ENCODE measurements at regions not wholly inside any gene's neighbourhood (a gene's known extent, or its start where the extent isn't known, plus 50 kb on each side); places are given as distances from the start of the nearest gene placed in this dataset.

DNA sequence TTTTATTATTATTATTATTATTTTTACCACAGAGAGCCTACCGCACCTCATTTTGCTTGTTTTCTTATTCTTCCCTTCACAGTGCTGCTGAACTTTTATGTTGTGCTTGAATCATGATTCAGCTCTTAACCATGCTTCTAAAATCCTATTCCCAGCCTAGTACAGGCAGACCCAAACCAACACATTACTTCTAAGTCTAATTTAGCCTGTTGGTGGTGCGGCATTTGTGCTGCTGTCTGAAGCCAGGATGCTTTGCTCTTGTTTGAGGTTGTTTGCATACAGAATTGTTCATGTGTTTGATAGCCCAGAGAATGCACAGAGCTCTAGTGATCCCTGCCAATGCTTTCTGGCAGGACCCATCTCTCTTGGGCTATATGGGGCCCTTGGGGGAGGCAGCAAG, 213.5 kb upstream of the KCNG1 start (continued):
- TF ChIP-seq, protein P1, sequence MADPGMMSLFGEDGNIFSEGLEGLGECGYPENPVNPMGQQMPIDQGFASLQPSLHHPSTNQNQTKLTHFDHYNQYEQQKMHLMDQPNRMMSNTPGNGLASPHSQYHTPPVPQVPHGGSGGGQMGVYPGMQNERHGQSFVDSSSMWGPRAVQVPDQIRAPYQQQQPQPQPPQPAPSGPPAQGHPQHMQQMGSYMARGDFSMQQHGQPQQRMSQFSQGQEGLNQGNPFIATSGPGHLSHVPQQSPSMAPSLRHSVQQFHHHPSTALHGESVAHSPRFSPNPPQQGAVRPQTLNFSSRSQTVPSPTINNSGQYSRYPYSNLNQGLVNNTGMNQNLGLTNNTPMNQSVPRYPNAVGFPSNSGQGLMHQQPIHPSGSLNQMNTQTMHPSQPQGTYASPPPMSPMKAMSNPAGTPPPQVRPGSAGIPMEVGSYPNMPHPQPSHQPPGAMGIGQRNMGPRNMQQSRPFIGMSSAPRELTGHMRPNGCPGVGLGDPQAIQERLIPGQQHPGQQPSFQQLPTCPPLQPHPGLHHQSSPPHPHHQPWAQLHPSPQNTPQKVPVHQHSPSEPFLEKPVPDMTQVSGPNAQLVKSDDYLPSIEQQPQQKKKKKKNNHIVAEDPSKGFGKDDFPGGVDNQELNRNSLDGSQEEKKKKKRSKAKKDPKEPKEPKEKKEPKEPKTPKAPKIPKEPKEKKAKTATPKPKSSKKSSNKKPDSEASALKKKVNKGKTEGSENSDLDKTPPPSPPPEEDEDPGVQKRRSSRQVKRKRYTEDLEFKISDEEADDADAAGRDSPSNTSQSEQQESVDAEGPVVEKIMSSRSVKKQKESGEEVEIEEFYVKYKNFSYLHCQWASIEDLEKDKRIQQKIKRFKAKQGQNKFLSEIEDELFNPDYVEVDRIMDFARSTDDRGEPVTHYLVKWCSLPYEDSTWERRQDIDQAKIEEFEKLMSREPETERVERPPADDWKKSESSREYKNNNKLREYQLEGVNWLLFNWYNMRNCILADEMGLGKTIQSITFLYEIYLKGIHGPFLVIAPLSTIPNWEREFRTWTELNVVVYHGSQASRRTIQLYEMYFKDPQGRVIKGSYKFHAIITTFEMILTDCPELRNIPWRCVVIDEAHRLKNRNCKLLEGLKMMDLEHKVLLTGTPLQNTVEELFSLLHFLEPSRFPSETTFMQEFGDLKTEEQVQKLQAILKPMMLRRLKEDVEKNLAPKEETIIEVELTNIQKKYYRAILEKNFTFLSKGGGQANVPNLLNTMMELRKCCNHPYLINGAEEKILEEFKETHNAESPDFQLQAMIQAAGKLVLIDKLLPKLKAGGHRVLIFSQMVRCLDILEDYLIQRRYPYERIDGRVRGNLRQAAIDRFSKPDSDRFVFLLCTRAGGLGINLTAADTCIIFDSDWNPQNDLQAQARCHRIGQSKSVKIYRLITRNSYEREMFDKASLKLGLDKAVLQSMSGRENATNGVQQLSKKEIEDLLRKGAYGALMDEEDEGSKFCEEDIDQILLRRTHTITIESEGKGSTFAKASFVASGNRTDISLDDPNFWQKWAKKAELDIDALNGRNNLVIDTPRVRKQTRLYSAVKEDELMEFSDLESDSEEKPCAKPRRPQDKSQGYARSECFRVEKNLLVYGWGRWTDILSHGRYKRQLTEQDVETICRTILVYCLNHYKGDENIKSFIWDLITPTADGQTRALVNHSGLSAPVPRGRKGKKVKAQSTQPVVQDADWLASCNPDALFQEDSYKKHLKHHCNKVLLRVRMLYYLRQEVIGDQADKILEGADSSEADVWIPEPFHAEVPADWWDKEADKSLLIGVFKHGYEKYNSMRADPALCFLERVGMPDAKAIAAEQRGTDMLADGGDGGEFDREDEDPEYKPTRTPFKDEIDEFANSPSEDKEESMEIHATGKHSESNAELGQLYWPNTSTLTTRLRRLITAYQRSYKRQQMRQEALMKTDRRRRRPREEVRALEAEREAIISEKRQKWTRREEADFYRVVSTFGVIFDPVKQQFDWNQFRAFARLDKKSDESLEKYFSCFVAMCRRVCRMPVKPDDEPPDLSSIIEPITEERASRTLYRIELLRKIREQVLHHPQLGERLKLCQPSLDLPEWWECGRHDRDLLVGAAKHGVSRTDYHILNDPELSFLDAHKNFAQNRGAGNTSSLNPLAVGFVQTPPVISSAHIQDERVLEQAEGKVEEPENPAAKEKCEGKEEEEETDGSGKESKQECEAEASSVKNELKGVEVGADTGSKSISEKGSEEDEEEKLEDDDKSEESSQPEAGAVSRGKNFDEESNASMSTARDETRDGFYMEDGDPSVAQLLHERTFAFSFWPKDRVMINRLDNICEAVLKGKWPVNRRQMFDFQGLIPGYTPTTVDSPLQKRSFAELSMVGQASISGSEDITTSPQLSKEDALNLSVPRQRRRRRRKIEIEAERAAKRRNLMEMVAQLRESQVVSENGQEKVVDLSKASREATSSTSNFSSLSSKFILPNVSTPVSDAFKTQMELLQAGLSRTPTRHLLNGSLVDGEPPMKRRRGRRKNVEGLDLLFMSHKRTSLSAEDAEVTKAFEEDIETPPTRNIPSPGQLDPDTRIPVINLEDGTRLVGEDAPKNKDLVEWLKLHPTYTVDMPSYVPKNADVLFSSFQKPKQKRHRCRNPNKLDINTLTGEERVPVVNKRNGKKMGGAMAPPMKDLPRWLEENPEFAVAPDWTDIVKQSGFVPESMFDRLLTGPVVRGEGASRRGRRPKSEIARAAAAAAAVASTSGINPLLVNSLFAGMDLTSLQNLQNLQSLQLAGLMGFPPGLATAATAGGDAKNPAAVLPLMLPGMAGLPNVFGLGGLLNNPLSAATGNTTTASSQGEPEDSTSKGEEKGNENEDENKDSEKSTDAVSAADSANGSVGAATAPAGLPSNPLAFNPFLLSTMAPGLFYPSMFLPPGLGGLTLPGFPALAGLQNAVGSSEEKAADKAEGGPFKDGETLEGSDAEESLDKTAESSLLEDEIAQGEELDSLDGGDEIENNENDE (IDR thresholded peaks at IDR 0.05; ENCODE audit: low read depth, low read length): no peak
- no peak for TF ChIP-seq HNRNPK (IDR thresholded peaks at IDR 0.05; ENCODE audit: low read depth, low read length, poor library complexity, severe bottlenecking)
- TF ChIP-seq KLF13 (tag; IDR thresholded peaks at IDR 0.05; ENCODE audit: borderline replicate concordance, low read depth): no peak
- no peak for TF ChIP-seq BMI1 (IDR thresholded peaks at IDR 0.05; ENCODE audit: low read length)
- TF ChIP-seq ZNF282 (CRISPR knock-in tag; IDR thresholded peaks at IDR 0.05): no peak
- TF ChIP-seq, protein P2, sequence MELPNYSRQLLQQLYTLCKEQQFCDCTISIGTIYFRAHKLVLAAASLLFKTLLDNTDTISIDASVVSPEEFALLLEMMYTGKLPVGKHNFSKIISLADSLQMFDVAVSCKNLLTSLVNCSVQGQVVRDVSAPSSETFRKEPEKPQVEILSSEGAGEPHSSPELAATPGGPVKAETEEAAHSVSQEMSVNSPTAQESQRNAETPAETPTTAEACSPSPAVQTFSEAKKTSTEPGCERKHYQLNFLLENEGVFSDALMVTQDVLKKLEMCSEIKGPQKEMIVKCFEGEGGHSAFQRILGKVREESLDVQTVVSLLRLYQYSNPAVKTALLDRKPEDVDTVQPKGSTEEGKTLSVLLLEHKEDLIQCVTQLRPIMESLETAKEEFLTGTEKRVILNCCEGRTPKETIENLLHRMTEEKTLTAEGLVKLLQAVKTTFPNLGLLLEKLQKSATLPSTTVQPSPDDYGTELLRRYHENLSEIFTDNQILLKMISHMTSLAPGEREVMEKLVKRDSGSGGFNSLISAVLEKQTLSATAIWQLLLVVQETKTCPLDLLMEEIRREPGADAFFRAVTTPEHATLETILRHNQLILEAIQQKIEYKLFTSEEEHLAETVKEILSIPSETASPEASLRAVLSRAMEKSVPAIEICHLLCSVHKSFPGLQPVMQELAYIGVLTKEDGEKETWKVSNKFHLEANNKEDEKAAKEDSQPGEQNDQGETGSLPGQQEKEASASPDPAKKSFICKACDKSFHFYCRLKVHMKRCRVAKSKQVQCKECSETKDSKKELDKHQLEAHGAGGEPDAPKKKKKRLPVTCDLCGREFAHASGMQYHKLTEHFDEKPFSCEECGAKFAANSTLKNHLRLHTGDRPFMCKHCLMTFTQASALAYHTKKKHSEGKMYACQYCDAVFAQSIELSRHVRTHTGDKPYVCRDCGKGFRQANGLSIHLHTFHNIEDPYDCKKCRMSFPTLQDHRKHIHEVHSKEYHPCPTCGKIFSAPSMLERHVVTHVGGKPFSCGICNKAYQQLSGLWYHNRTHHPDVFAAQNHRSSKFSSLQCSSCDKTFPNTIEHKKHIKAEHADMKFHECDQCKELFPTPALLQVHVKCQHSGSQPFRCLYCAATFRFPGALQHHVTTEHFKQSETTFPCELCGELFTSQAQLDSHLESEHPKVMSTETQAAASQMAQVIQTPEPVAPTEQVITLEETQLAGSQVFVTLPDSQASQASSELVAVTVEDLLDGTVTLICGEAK (IDR thresholded peaks at IDR 0.05): no peak
- TF ChIP-seq, protein P2 (CRISPR knock-in tag; IDR thresholded peaks at IDR 0.05): no peak
- TF ChIP-seq ZC3H4 (CRISPR knock-in tag; IDR thresholded peaks at IDR 0.05; ENCODE audit: borderline replicate concordance): no peak

Measured in K562 (cell line).